Eye (tissue), 1 donor: ENCODE measurements at regions not wholly inside any gene's neighbourhood (a gene's known extent, or its start where the extent isn't known, plus 50 kb on each side); places are given as distances from the start of the nearest gene placed in this dataset.
"Not testable (repeated sequence)": the region's sequence is repeated elsewhere in the genome, so short reads cannot be mapped to it uniquely, and the experiment has no call there.

Experiments
- DNase-seq: peaks from one replicate; pipeline ENCODE4 v3.0.0-alpha.2; 2015

- DNase-seq, result no peak
These were observed 106.9 kb upstream of the CCDC28A start for GRCh38 chr6:138666636-138667035.

- no peak for DNase-seq
These were observed 106.2 kb upstream of the CCDC28A start for GRCh38 chr6:138667408-138667807.

GRCh38 chr6:138671351-138671750, 102.2 kb upstream of the CCDC28A start:
- no peak for DNase-seq

GRCh38 chr6:138673346-138674014, 100.1 kb upstream of the CCDC28A start:
- DNase-seq, result no peak

- not testable (repeated sequence) for DNase-seq
These were observed 99.1 kb upstream of the CCDC28A start for GRCh38 chr6:138674444-138674843.

GRCh38 chr6:138677538-138677937, 96.0 kb upstream of the CCDC28A start:
- no peak for DNase-seq

- DNase-seq, result no peak
These were observed 95.4 kb upstream of the CCDC28A start for GRCh38 chr6:138678168-138678567.

- no peak for DNase-seq
These were observed 93.5 kb upstream of the CCDC28A start for GRCh38 chr6:138680085-138680484.

GRCh38 chr6:138681627-138682026, 91.9 kb upstream of the CCDC28A start:
- DNase-seq, result no peak

GRCh38 chr6:138682704-138683527, 90.7 kb upstream of the CCDC28A start:
- DNase-seq, result peak; percentile 56

- no peak for DNase-seq
These were observed 88.3 kb upstream of the CCDC28A start for GRCh38 chr6:138685257-138685656.

GRCh38 chr6:138685781-138686180, 87.8 kb upstream of the CCDC28A start:
- DNase-seq, result no peak

GRCh38 chr6:138688580-138688979, 85.0 kb upstream of the CCDC28A start:
- no peak for DNase-seq

- no peak for DNase-seq
These were observed 83.7 kb upstream of the CCDC28A start for GRCh38 chr6:138689849-138690248.

GRCh38 chr6:138690975-138691594, 82.5 kb upstream of the CCDC28A start:
- DNase-seq, result no peak

- DNase-seq, result peak; percentile 74
These were observed 81.9 kb upstream of the CCDC28A start for GRCh38 chr6:138691595-138692057.

- peak; percentile 91 for DNase-seq
These were observed 81.3 kb upstream of the CCDC28A start for GRCh38 chr6:138692058-138692977.

GRCh38 chr6:138692978-138693909, 80.3 kb upstream of the CCDC28A start:
- peak; percentile 89 for DNase-seq

GRCh38 chr6:138695193-138695592, 78.4 kb upstream of the CCDC28A start:
- no peak for DNase-seq

- DNase-seq, result no peak
These were observed 59.1 kb upstream of the CCDC28A start for GRCh38 chr6:138714493-138714892.

GRCh38 chr6:138716013-138716412, 57.6 kb upstream of the CCDC28A start:
- no peak for DNase-seq
